OCI-LY3 (cell line): ENCODE measurements at regions not wholly inside any gene's neighbourhood (a gene's known extent, or its start where the extent isn't known, plus 50 kb on each side); places are given as distances from the start of the nearest gene placed in this dataset.

Experiments used
- H2AFZ ChIP-seq: fragments of 200-600, 300-600 bp; shearing (Covaris generic); 2 replicates; pipeline ENCODE4 v1.6.0; 2014; ENCODE audit warnings: antibody characterized with exemption, low read depth, low read length
- H3K27ac ChIP-seq: fragments of 200-600, 300-600 bp; sonication (generic); 2 replicates; pipeline ENCODE4 v1.5.1; 2014; ENCODE audit warnings: mild to moderate bottlenecking, low read length, moderate library complexity, mixed read lengths
- H3K27me3 ChIP-seq: fragments of 200-600, 300-600 bp; sonication (generic); 2 replicates; pipeline ENCODE4 v1.6.1; 2014; ENCODE audit warnings: low read depth, low read length, mixed read lengths
- H3K36me3 ChIP-seq: fragments of 200-600, 300-600 bp; sonication (generic); replicated peaks from 2 replicates; pipeline ENCODE3; 2014; ENCODE audit warnings: low read depth, low read length, mixed read lengths
- H3K4me1 ChIP-seq: fragments of 300-600, 200-600 bp; sonication (generic); 2 replicates; pipeline ENCODE4 v1.6.1; 2014; ENCODE audit warnings: low read length, mixed read lengths
- H3K4me2 ChIP-seq: fragments of 200-600, 300-600 bp; sonication (generic); 2 replicates; pipeline ENCODE4 v1.6.1; 2014; ENCODE audit warnings: low read length, mixed read lengths
- H3K4me3 ChIP-seq: fragments of 300-600, 200-600 bp; sonication (generic); 2 replicates; pipeline ENCODE4 v1.5.1; 2014; ENCODE audit warnings: antibody characterized with exemption, mild to moderate bottlenecking, low read length, moderate library complexity
- H3K79me2 ChIP-seq: fragments of 300-600, 200-600 bp; shearing (Covaris generic); 2 replicates; pipeline ENCODE4 v1.6.1; 2014; ENCODE audit warnings: mild to moderate bottlenecking, low read length, mixed read lengths
- H3K9ac ChIP-seq: fragments of 300-600, 200-600 bp; shearing (Covaris generic); 2 replicates; pipeline ENCODE4 v1.6.0; 2014; ENCODE audit warnings: mild to moderate bottlenecking, low read length, moderate library complexity
- H3K9me3 ChIP-seq: fragments of 200-600, 300-600 bp; shearing (Covaris generic); 2 replicates; pipeline ENCODE4 v1.6.1; 2014; ENCODE audit warnings: low read length, mixed read lengths; ENCODE audit not compliant: insufficient read depth
- H4K20me1 ChIP-seq: fragments of 200-600, 300-600 bp; sonication (generic); 2 replicates; pipeline ENCODE4 v1.6.1; 2016; ENCODE audit warnings: low read length, mixed read lengths; ENCODE audit not compliant: insufficient read depth
- CTCF ChIP-seq: fragments of 200-600, 300-600 bp; sonication (generic); IDR thresholded peaks from 2 replicates; pipeline ENCODE4 v1.5.1; 2014; ENCODE audit warnings: antibody characterized with exemption, low read length, low read depth
- EZH2phosphoT487 ChIP-seq: fragments of 200-600 bp; shearing (Covaris generic); IDR thresholded peaks from 2 replicates; pipeline ENCODE4 v1.6.1; 2018; ENCODE audit warnings: antibody characterized with exemption, mixed run types, low read depth

- Histone ChIP-seq H2AFZ (no peak overlapping the region), H3K27ac (no peak overlapping the region), H4K20me1 (no peaks in the 10 kb centered on the region), H3K4me2 (no peak overlapping the region), H3K36me3 (no peaks in the 10 kb centered on the region), H3K27me3 (peaks cover 14% of the 10 kb centered on the region), H3K9ac (no peak overlapping the region), H3K79me2 (no peaks in the 10 kb centered on the region), H3K4me3 (no peak overlapping the region), H3K9me3 (no peaks in the 10 kb centered on the region), H3K4me1 (no peaks in the 10 kb centered on the region)
- TF ChIP-seq CTCF (no peak), EZH2phosphoT487 (no peak)
Measured at GRCh38 chr2:833180-833579, 117.5 kb upstream of the SNTG2 start.

- no peak overlapping the region for H3K4me3 ChIP-seq
- no peak overlapping the region for H3K9ac ChIP-seq
- no peaks in the 10 kb centered on the region for H3K36me3 ChIP-seq
- H2AFZ ChIP-seq = no peak overlapping the region
- H3K27ac ChIP-seq = no peak overlapping the region
- no peaks in the 10 kb centered on the region for H3K4me1 ChIP-seq
- H3K27me3 ChIP-seq = peaks cover 14% of the 10 kb centered on the region
- H3K4me2 ChIP-seq = no peak overlapping the region
- no peaks in the 10 kb centered on the region for H3K79me2 ChIP-seq
- H4K20me1 ChIP-seq = no peaks in the 10 kb centered on the region
- H3K9me3 ChIP-seq = no peaks in the 10 kb centered on the region
- no peak for TF ChIP-seq EZH2phosphoT487
- TF ChIP-seq CTCF = no peak
Measured at GRCh38 chr2:832635-833034, 118.0 kb upstream of the SNTG2 start.

GRCh38 chr2:831622-832021, 119.0 kb upstream of the SNTG2 start:
- Histone ChIP-seq H3K9ac (no peak overlapping the region), H3K36me3 (no peaks in the 10 kb centered on the region), H3K4me1 (no peaks in the 10 kb centered on the region), H3K79me2 (no peaks in the 10 kb centered on the region), H2AFZ (no peak overlapping the region), H3K4me3 (no peak overlapping the region), H3K9me3 (no peaks in the 10 kb centered on the region), H3K27ac (no peak overlapping the region), H4K20me1 (no peaks in the 10 kb centered on the region), H3K27me3 (peaks cover 14% of the 10 kb centered on the region), H3K4me2 (no peak overlapping the region)
- no peak for TF ChIP-seq EZH2phosphoT487

- Histone ChIP-seq H3K4me3 (no peak overlapping the region), H3K79me2 (no peaks in the 10 kb centered on the region), H2AFZ (no peak overlapping the region), H3K27ac (no peak overlapping the region), H3K9ac (no peak overlapping the region), H3K4me2 (no peak overlapping the region), H4K20me1 (no peaks in the 10 kb centered on the region), H3K9me3 (no peaks in the 10 kb centered on the region), H3K27me3 (peaks cover 13% of the 10 kb centered on the region), H3K4me1 (no peaks in the 10 kb centered on the region), H3K36me3 (no peaks in the 10 kb centered on the region)
- no peak for TF ChIP-seq EZH2phosphoT487
- TF ChIP-seq CTCF = no peak
Measured at GRCh38 chr2:831225-831536, 119.5 kb upstream of the SNTG2 start.
